Transverse colon (tissue), 4 donors: ENCODE measurements at regions not wholly inside any gene's neighbourhood (a gene's known extent, or its start where the extent isn't known, plus 50 kb on each side); places are given as distances from the start of the nearest gene placed in this dataset.

Source experiments
- DNase-seq: peaks from one replicate; pipeline ENCODE4 v3.0.0-alpha.2; 2019
- H3K27ac ChIP-seq, 4 donors: fragments of 200-600 bp; sonication (generic); 2 replicates each; pipeline ENCODE4 v1.5.1; 2016 to 2018; ENCODE audit warnings: inconsistent platforms in 4 of 4
- H3K27me3 ChIP-seq: fragments of 200-600 bp; sonication (generic); 2 replicates; pipeline ENCODE4 v1.5.1; 2017; ENCODE audit warnings: inconsistent platforms
- H3K36me3 ChIP-seq, 4 donors: fragments of 200-600 bp; sonication (generic); 2 replicates each; pipeline ENCODE4 v1.5.1; 2017 to 2019; ENCODE audit warnings: inconsistent platforms in 4 of 4
- H3K4me1 ChIP-seq, 4 donors: fragments of 200-600 bp; sonication (generic); 2 replicates each; pipeline ENCODE4 v1.5.1; 2017 to 2020; ENCODE audit warnings: inconsistent platforms in 4 of 4
- H3K4me3 ChIP-seq, 4 donors: fragments of 200-600 bp; sonication (generic); 1 replicate in 1 of 4; 2 replicates in 3 of 4; pipeline versions ENCODE4 v1.5.1 to v1.6.1; 2017 to 2019; ENCODE audit warnings: inconsistent platforms in 4 of 4
- H3K9me3 ChIP-seq, 2 donors: fragments of 200-600 bp; sonication (generic); 2 replicates each; pipeline ENCODE4 v1.5.1; 2017 to 2019; ENCODE audit warnings: inconsistent platforms in 2 of 2
- EP300 ChIP-seq: sonication (generic); formaldehyde crosslinking; IDR thresholded peaks from one replicate; pipeline ENCODE4 v1.6.1; 2017; ENCODE audit warnings: antibody characterized with exemption, low read depth
- POLR2A ChIP-seq: fragments of 450-650 bp; IDR thresholded peaks from one replicate; pipeline ENCODE4 v1.6.1; 2016; ENCODE audit warnings: antibody characterized with exemption, mild to moderate bottlenecking, moderate library complexity
- POLR2AphosphoS5 ChIP-seq, 3 donors: sonication (generic); formaldehyde crosslinking; IDR thresholded peaks; one replicate each; pipeline ENCODE4 v1.6.1; 2016; ENCODE audit warnings: antibody characterized with exemption in 3 of 3
- WGBS, 2 donors: methylation state at CpG; one replicate each; pipeline ENCODE4 v1.1.5; 2018; ENCODE audit warnings: low coverage in 1 of 2; 5-methylcytosine and 5-hydroxymethylcytosine counted together
- in situ Hi-C, 4 donors: fragments of 200-750 bp; cut with MboI; loops; one replicate each; pipeline versions ENCODE4 v1.15.0 to v1.15.1; 2017; ENCODE audit warnings: low sequenced_read_pairs in 3 of 4, low pct_ligation_motif_present in 1 of 4, low pct_unique_long_range_greater_than_20kb in 1 of 4
- intact Hi-C: fragments of 100-400 bp; cut with DNase I; formaldehyde crosslinking; loops from one replicate; pipeline ENCODE4 v1.15.1; 2023; ENCODE audit warnings: low total_unique reads
- TF ChIP-seq, protein P1 (sequence below), 5 experiments: fragments of 200-600 bp in 3 of 5; fragments of 450-650 bp in 2 of 5; sonication (generic) in 3 of 5; IDR thresholded peaks; 1 replicate in 2 of 5; 2 replicates in 3 of 5; pipeline ENCODE4 v1.5.1; 2016 to 2017; ENCODE audit warnings: antibody characterized with exemption in 5 of 5, inconsistent platforms in 3 of 5, mild to moderate bottlenecking in 2 of 5, moderate library complexity in 1 of 5

DNA sequence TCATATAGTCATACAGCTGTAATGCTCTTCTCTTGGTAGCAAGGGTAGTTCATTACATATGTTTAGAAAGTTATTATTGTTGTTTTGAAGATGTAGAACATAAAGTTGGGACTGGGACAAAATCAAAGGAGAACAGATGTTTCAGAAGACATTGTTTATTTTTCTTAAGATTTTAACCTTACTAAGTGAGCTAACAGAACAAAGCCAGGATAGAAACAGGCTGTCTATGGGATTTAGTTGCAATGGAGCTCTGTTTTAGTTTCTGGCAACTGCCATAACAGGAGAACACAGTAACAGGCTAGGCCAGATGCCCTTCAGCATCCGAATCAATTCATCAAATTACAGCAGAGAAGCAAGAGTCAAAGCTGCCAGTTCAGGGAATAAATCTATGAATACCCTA, 382.4 kb downstream of the ARL4A start:
- in situ Hi-C loops (no loop called here), intact Hi-C loops (no loop called here)
- Histone ChIP-seq H3K27me3 (no peaks in the 10 kb centered on the region), H3K4me3 (no peak overlapping the region), H3K36me3 (no peaks in the 10 kb centered on the region), H3K9me3 (no peaks in the 10 kb centered on the region), H3K27ac (no peak overlapping the region), H3K4me1 (no peaks in the 10 kb centered on the region)
- TF ChIP-seq POLR2A (no peak), EP300 (no peak), POLR2AphosphoS5 (IDR thresholded peaks at IDR 0.05) (no peak)
- TF ChIP-seq, protein P1, sequence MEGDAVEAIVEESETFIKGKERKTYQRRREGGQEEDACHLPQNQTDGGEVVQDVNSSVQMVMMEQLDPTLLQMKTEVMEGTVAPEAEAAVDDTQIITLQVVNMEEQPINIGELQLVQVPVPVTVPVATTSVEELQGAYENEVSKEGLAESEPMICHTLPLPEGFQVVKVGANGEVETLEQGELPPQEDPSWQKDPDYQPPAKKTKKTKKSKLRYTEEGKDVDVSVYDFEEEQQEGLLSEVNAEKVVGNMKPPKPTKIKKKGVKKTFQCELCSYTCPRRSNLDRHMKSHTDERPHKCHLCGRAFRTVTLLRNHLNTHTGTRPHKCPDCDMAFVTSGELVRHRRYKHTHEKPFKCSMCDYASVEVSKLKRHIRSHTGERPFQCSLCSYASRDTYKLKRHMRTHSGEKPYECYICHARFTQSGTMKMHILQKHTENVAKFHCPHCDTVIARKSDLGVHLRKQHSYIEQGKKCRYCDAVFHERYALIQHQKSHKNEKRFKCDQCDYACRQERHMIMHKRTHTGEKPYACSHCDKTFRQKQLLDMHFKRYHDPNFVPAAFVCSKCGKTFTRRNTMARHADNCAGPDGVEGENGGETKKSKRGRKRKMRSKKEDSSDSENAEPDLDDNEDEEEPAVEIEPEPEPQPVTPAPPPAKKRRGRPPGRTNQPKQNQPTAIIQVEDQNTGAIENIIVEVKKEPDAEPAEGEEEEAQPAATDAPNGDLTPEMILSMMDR (IDR thresholded peaks at IDR 0.05) = no peak
- 68% methylated on average over 1 of the region's 1 CpG; no CpG with 5 or more reads in 1 of the 2 donors for WGBS, 2 donors
- no peak for DNase-seq

GRCh38 chr7:13072014-13072413, 384.6 kb downstream of the ARL4A start:
- Histone ChIP-seq H3K36me3 (no peaks in the 10 kb centered on the region), H3K9me3 (no peaks in the 10 kb centered on the region), H3K27ac (no peak overlapping the region), H3K27me3 (no peaks in the 10 kb centered on the region), H3K4me1 (no peaks in the 10 kb centered on the region), H3K4me3 (no peak overlapping the region)
- in situ Hi-C loops (no loop called here), intact Hi-C loops (no loop called here)
- no peak for TF ChIP-seq EP300
- DNase-seq = no peak
- 60 to 72% methylated on average over 2 to 3 of the region's 3 CpGs for WGBS, 2 donors

DNA sequence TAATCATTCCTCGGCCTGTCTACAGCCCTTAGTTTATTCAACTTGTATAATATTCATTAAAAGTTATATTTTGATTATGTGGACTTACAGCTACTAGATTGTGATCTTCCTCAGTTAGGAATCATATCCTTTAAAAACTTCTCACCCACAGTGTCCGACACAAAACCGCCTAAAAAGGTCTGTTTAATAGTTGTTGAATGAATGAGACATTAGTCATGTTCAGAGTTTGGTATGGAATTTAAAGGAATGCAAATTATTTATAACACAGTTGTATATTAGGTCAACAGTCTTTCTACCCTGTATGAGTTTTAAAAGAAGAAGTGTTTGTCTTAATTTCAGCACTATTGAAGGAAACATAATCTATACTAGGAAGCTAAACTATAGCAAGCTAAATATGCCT, 390.0 kb downstream of the ARL4A start:
- 46 to 76% methylated on average over 3 of the region's 3 CpGs for WGBS, 2 donors
- H3K4me1 ChIP-seq = no peaks in the 10 kb centered on the region
- intact Hi-C loops (no loop called here), in situ Hi-C loops (no loop called here)
- no peaks in the 10 kb centered on the region for H3K9me3 ChIP-seq
- H3K27ac ChIP-seq = no peak overlapping the region
- TF ChIP-seq, protein P1 (IDR thresholded peaks at IDR 0.05) = no peak
- TF ChIP-seq EP300 (no peak), POLR2AphosphoS5 (IDR thresholded peaks at IDR 0.05) (no peak), POLR2A (no peak)
- H3K27me3 ChIP-seq = no peaks in the 10 kb centered on the region
- H3K4me3 ChIP-seq = no peak overlapping the region
- DNase-seq = no peak
- no peaks in the 10 kb centered on the region for H3K36me3 ChIP-seq

DNA sequence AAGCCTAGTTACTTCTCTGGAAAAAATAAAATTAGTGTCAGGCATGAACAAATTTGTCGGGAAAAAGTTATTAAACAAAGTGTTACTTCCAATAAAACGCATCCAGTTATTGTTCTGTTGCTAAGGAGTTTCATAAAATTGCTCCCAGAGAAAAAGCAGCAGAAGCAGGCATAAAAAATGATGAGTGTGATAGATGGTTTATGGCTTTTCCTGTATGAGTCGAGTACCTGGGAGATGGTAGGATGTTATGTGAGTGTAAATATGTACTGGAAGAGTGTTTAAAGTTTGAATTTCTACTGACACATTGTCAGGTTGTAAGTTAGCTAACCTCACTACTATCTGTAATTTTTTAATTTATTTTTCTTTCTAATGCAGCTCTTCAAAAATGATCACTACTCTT, 390.7 kb downstream of the ARL4A start:
- Histone ChIP-seq H3K9me3 (no peaks in the 10 kb centered on the region), H3K4me3 (no peak overlapping the region), H3K4me1 (no peaks in the 10 kb centered on the region), H3K36me3 (no peaks in the 10 kb centered on the region), H3K27ac (no peak overlapping the region), H3K27me3 (no peaks in the 10 kb centered on the region)
- in situ Hi-C loops (no loop called here), intact Hi-C loops (no loop called here)
- no peak for DNase-seq
- WGBS, 2 donors = 41 to 43% methylated on average over 3 of the region's 3 CpGs
- TF ChIP-seq, protein P1 (IDR thresholded peaks at IDR 0.05) = no peak
- TF ChIP-seq POLR2AphosphoS5 (IDR thresholded peaks at IDR 0.05) (no peak), EP300 (no peak), POLR2A (no peak)

DNA sequence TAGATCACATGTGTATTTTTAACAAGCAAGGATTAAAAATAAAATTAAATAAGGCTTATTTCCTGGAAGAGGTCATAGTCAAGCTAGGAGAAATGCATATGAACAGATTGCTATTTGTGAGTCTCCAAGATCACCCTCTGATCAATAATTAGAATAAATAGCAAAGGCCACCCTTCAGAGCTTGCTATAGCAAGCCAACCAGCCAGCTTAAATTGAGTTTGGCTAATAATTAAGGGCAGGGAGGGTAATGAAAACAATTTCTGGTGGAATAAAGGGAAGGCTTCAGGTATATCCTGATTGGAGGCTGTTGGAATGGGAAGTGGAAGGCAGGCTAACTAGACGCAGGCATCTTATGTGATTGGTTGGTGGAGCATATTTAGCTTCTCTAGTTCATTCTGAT, 403.5 kb downstream of the ARL4A start:
- Histone ChIP-seq H3K4me3 (no peak overlapping the region), H3K36me3 (no peaks in the 10 kb centered on the region), H3K27ac (no peak overlapping the region), H3K4me1 (no peaks in the 10 kb centered on the region), H3K9me3 (no peaks in the 10 kb centered on the region), H3K27me3 (no peaks in the 10 kb centered on the region)
- 84 to 100% methylated on average over 1 of the region's 1 CpG for WGBS, 2 donors
- no peak for DNase-seq
- intact Hi-C loops (no loop called here), in situ Hi-C loops (no loop called here)
- no peak for TF ChIP-seq EP300
- no peak for TF ChIP-seq POLR2AphosphoS5 (IDR thresholded peaks at IDR 0.05)
- TF ChIP-seq POLR2A = no peak
- TF ChIP-seq, protein P1 (IDR thresholded peaks at IDR 0.05) = no peak
